MM.1S (cell line): ENCODE measurements at regions not wholly inside any gene's neighbourhood (a gene's known extent, or its start where the extent isn't known, plus 50 kb on each side); places are given as distances from the start of the nearest gene placed in this dataset.

ENCODE experiments used
- DNase-seq: peaks from one replicate; pipeline ENCODE4 v3.0.0-alpha.2; 2015
- H2AFZ ChIP-seq: fragments of 300-600 bp; sonication (generic); 2 replicates; pipeline ENCODE4 v1.6.0; 2016; ENCODE audit warnings: antibody characterized with exemption, low read length
- H3F3A ChIP-seq: fragments of 300-600 bp; sonication (generic); 2 replicates; pipeline ENCODE4 v1.6.1; 2016; ENCODE audit warnings: mild to moderate bottlenecking, antibody characterized with exemption, low read length, moderate library complexity, mixed read lengths; ENCODE audit not compliant: insufficient read depth
- H3K27ac ChIP-seq: fragments of 300-600 bp; sonication (generic); 2 replicates; pipeline ENCODE4 v1.5.1; 2016; ENCODE audit warnings: mild to moderate bottlenecking, low read length
- H3K27me3 ChIP-seq: fragments of 300-600 bp; sonication (generic); replicated peaks from 2 replicates; pipeline ENCODE4 v1.6.0; 2016; ENCODE audit warnings: low read length; ENCODE audit not compliant: insufficient read depth
- H3K36me3 ChIP-seq: fragments of 300-600 bp; sonication (generic); replicated peaks from 2 replicates; pipeline ENCODE4 v1.6.1; 2016; ENCODE audit warnings: mild to moderate bottlenecking, low read length, mixed read lengths; ENCODE audit not compliant: insufficient read depth
- H3K4me1 ChIP-seq: fragments of 300-600 bp; sonication (generic); 2 replicates; pipeline ENCODE4 v1.6.1; 2016; ENCODE audit warnings: low read length, mixed read lengths
- H3K4me2 ChIP-seq: fragments of 300-600 bp; sonication (generic); 2 replicates; pipeline ENCODE4 v1.6.0; 2016; ENCODE audit warnings: low read depth, low read length
- H3K4me3 ChIP-seq: fragments of 300-600 bp; sonication (generic); 2 replicates; pipeline ENCODE4 v1.5.1; 2016; ENCODE audit warnings: low read length, mixed read lengths
- H3K79me2 ChIP-seq: fragments of 300-600 bp; sonication (generic); 2 replicates; pipeline ENCODE4 v1.6.1; 2016; ENCODE audit warnings: mixed run types, low read length, mixed read lengths
- H3K9ac ChIP-seq: fragments of 300-600 bp; sonication (generic); 2 replicates; pipeline ENCODE4 v1.6.1; 2016; ENCODE audit warnings: low read length, mixed read lengths
- H3K9me2 ChIP-seq: fragments of 300-600 bp; sonication (generic); replicated peaks from 2 replicates; pipeline ENCODE4 v1.6.1; 2016; ENCODE audit warnings: mild to moderate bottlenecking, low read length, mixed read lengths; ENCODE audit not compliant: insufficient read depth
- H3K9me3 ChIP-seq: fragments of 300-600 bp; sonication (generic); replicated peaks from 2 replicates; pipeline ENCODE4 v1.6.1; 2016; ENCODE audit warnings: mild to moderate bottlenecking, low read length, mixed read lengths; ENCODE audit not compliant: insufficient read depth
- H4K20me1 ChIP-seq: fragments of 300-600 bp; sonication (generic); 2 replicates; pipeline ENCODE4 v1.6.1; 2016; ENCODE audit warnings: mild to moderate bottlenecking, low read length, moderate library complexity, mixed read lengths; ENCODE audit not compliant: insufficient read depth
- CTCF ChIP-seq: fragments of 300-600 bp; sonication (generic); IDR thresholded peaks from 2 replicates; pipeline ENCODE4 v1.5.1; 2016; ENCODE audit warnings: antibody characterized with exemption, low read length, mixed read lengths
- EZH2 ChIP-seq: fragments of 300-600 bp; sonication (generic); optimal IDR thresholded peaks from 2 replicates; pipeline ENCODE3; 2017; ENCODE audit warnings: low read depth, mild to moderate bottlenecking, antibody characterized with exemption, low read length, mixed read lengths
- EZH2phosphoT487 ChIP-seq: fragments of 300-600 bp; sonication (generic); IDR thresholded peaks from 2 replicates; pipeline ENCODE4 v1.6.1; 2018; ENCODE audit warnings: antibody characterized with exemption, low read length

DNA sequence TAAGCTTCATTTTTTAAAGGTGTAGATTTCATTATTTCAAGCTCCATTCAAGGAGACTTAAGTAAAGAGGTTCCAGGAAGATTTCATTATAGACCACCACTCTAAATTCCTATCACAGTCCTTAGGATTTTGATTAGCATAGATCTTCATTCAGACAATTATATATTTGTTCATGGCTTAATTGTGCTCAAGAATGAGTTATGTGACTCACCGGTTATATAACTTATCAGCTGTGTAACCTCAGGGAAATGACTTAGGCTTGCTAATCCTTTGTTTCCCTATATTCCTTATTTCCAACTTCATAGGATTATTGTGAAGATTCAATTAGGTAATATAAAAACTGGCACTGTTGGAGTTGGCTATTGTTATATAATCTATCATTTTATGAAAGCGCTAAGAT lies 632.8 kb upstream of the SPRY2 start:
- TF ChIP-seq CTCF (no peak), EZH2phosphoT487 (no peak), EZH2 (no peak)
- Histone ChIP-seq H3K4me3 (no peak overlapping the region), H3K4me2 (no peak overlapping the region), H3F3A (no peaks in the 10 kb centered on the region), H3K27me3 (no peaks in the 10 kb centered on the region), H3K27ac (no peak overlapping the region), H3K36me3 (no peaks in the 10 kb centered on the region), H3K4me1 (no peaks in the 10 kb centered on the region), H3K9ac (no peak overlapping the region), H3K9me2 (no peaks in the 10 kb centered on the region), H3K9me3 (no peaks in the 10 kb centered on the region), H4K20me1 (0 out of 2 replicates have a peak, but pooled peaks cover 3% of the 10 kb centered on the region), H2AFZ (no peak overlapping the region), H3K79me2 (no peaks in the 10 kb centered on the region)
- DNase-seq, result no peak

GRCh38 chr13:80972857-80973478 lies 632.0 kb upstream of the SPRY2 start:
- H3K4me2 ChIP-seq, result no peak overlapping the region
- TF ChIP-seq EZH2 (no peak), CTCF (no peak), EZH2phosphoT487 (no peak)
- no peaks in the 10 kb centered on the region for H3K27me3 ChIP-seq
- no peak overlapping the region for H3K27ac ChIP-seq
- no peak overlapping the region for H3K9ac ChIP-seq
- H3K36me3 ChIP-seq, result no peaks in the 10 kb centered on the region
- H4K20me1 ChIP-seq, result 0 out of 2 replicates have a peak, but pooled peaks cover 3% of the 10 kb centered on the region
- no peaks in the 10 kb centered on the region for H3K9me3 ChIP-seq
- no peaks in the 10 kb centered on the region for H3K4me1 ChIP-seq
- DNase-seq, result no peak
- no peaks in the 10 kb centered on the region for H3K9me2 ChIP-seq
- H3K4me3 ChIP-seq, result no peak overlapping the region
- no peak overlapping the region for H2AFZ ChIP-seq
- H3K79me2 ChIP-seq, result no peaks in the 10 kb centered on the region
- no peaks in the 10 kb centered on the region for H3F3A ChIP-seq

DNA sequence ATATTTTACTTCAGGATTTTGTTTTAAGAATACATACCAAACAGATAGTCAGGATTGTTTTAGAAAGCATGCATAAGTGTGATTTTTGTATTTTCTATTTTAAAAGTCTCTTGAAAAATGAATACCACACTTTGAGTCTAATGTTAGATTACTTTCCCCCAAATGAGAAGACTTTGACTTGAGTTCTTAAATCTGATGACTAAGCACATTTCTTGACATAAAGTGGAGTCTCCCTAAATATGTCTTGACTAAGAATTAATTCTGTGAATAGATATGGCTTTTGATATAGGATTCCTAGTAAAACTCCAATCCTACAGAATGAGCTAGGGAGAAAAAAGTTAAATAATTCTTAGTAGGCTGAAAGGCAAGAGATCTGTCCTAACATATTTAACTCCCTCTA lies 624.2 kb upstream of the SPRY2 start:
- no peaks in the 10 kb centered on the region for H3K36me3 ChIP-seq
- no peak overlapping the region for H3K9ac ChIP-seq
- H3K9me2 ChIP-seq, result no peaks in the 10 kb centered on the region
- no peak overlapping the region for H3K27ac ChIP-seq
- H3K27me3 ChIP-seq, result no peaks in the 10 kb centered on the region
- TF ChIP-seq EZH2 (no peak), EZH2phosphoT487 (no peak), CTCF (no peak)
- H3K79me2 ChIP-seq, result no peaks in the 10 kb centered on the region
- no peak overlapping the region for H3K4me3 ChIP-seq
- H4K20me1 ChIP-seq, result no peaks in the 10 kb centered on the region
- no peak for DNase-seq
- no peak overlapping the region for H2AFZ ChIP-seq
- H3K4me1 ChIP-seq, result no peaks in the 10 kb centered on the region
- H3K9me3 ChIP-seq, result no peaks in the 10 kb centered on the region
- H3F3A ChIP-seq, result no peaks in the 10 kb centered on the region
- no peak overlapping the region for H3K4me2 ChIP-seq
